BE2C (cell line): ENCODE measurements at regions not wholly inside any gene's neighbourhood (a gene's known extent, or its start where the extent isn't known, plus 50 kb on each side); places are given as distances from the start of the nearest gene placed in this dataset.

Experiments used
- DNase-seq: peaks from one replicate; pipeline ENCODE4 v3.0.0-alpha.2; 2020
- H3K27me3 ChIP-seq: fragments of 250-450 bp; sonication (Bioruptor Pico); 2 replicates; pipeline ENCODE4 v1.5.1; 2020; ENCODE audit warnings: mild to moderate bottlenecking
- H3K36me3 ChIP-seq: fragments of 250-450 bp; sonication (Bioruptor Pico); 2 replicates; pipeline ENCODE4 v1.5.1; 2020; ENCODE audit warnings: mild to moderate bottlenecking
- H3K4me1 ChIP-seq: fragments of 250-450 bp; sonication (Bioruptor Pico); 2 replicates; pipeline ENCODE4 v1.5.1; 2020
- H3K4me3 ChIP-seq: 2 replicates; pipeline ENCODE4 v1.5.1; 2011; ENCODE audit warnings: low read depth, low read length
- H3K9me3 ChIP-seq: fragments of 250-450 bp; sonication (Bioruptor Pico); 2 replicates; pipeline ENCODE4 v1.5.1; 2020
- CTCF ChIP-seq: IDR thresholded peaks from 2 replicates; pipeline ENCODE4 v1.5.1; 2012; ENCODE audit warnings: mild to moderate bottlenecking, low read depth, low read length

DNA sequence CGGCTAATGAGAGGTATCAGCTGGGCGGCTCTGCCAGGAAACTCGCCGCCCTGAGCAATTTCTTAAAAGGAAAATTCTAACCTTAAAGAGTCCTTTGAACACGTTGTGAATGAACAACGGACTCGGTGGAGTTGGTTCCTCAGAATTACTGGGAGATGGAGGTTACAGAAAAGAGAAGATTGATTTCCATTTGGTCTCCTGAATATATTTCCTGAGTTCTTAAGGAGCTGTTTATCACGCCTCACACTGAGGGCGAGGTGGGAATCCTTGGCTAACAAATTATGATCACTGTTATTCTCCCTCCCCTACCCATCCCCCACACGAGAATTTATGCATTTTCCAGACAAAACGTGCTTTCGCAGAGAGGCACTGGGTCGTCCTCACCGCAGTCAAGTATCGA lies 194.5 kb upstream of the C14orf180 start:
- TF ChIP-seq CTCF = no peak
- Histone ChIP-seq H3K4me1 (peaks cover 13% of the 10 kb centered on the region), H3K9me3 (no peaks in the 10 kb centered on the region), H3K27me3 (no peaks in the 10 kb centered on the region), H3K4me3 (no peak overlapping the region), H3K36me3 (no peaks in the 10 kb centered on the region)
- no peak for DNase-seq

- Histone ChIP-seq H3K36me3 (no peaks in the 10 kb centered on the region), H3K4me3 (no peak overlapping the region), H3K4me1 (peaks cover 13% of the 10 kb centered on the region), H3K27me3 (no peaks in the 10 kb centered on the region), H3K9me3 (no peaks in the 10 kb centered on the region)
- no peak for DNase-seq
- no peak for TF ChIP-seq CTCF
Observed at GRCh38 chr14:104385531-104386101, 193.9 kb upstream of the C14orf180 start.

DNA sequence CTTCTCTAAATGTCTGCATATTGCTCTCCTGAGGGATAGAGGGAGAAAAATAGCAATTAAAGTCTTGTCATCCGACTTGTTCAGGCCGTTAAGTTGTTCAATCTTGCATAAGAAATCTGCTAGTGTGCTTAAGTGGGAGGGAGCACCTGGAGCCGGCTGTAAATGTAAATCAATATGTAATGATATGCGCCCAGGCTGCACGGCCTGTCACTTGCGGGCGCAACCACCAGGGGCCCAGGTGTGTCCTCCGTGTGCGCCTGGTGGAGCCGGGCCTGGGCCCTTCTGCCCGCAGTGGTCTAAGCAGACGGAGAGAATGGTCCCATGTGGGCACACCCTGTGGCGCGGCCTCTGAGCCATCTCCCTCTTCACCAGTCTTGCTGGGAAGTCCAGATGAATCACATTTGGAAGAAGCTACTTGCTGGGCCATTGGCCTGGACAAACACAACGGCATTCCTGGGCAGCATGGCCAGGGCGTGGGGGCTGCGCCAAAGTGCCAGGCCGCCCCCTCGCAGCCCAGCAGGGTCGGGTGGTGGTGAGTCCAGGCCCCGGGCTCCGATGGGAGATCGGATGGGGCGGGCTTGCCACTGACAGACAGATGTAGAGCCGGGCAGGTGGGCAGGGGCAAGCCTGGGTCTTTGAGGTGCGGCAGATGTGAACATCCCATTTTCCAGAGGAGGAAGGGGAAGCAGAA lies 193.3 kb upstream of the C14orf180 start:
- no peak overlapping the region for H3K4me3 ChIP-seq
- DNase-seq = peak; percentile 10
- H3K27me3 ChIP-seq = no peaks in the 10 kb centered on the region
- no peak for TF ChIP-seq CTCF
- peaks cover 13% of the 10 kb centered on the region for H3K4me1 ChIP-seq
- no peaks in the 10 kb centered on the region for H3K9me3 ChIP-seq
- no peaks in the 10 kb centered on the region for H3K36me3 ChIP-seq

DNA sequence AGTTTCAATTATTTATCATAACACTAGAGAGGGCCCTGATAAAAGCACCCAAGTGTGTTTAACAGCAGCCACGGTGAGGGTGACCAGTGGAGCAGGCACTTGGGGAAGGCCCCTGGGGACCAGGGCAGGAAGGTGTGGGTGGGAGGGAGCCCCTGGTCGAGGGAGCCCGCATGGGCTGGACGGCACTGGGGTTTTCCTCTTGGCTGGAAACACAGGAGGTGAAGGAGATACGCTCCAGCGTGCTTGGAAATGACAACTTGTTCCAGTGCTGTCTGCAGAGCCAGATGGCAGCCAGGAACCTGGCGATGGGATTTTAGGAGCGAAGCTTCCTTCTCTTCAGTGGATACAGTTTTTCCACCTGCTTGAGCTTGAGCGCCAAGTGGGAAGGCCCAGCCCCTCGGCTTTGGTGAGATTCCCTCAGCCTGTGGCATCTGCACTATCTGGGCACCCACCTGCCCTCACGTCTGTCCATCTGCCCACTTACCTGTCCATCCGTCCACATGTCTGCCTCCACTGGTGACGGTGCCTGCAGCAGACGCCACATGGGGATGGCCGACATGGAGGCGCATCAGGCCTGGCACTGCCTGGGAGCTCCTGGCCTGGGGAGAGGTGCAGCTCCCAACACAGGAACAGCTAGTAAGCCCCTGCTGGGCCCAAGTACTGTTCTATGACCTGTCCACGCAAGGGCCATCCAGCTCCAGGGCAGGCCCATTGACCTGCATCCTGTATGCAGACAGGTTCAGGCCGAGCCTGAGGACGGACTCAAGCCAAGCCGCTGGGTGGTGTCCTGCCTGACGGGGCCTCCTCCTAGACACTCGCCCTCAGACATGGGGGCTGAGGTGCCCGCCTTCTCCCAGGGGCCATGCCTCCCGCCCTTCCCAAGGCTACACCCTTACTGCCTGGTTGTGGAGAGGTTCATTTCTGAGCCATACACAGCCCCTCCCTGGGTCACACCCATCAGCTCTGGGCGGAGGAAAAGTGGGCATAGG lies 192.2 kb upstream of the C14orf180 start:
- H3K9me3 ChIP-seq = no peaks in the 10 kb centered on the region
- H3K36me3 ChIP-seq = no peaks in the 10 kb centered on the region
- DNase-seq = peak; percentile 20
- H3K27me3 ChIP-seq = no peaks in the 10 kb centered on the region
- peaks cover 13% of the 10 kb centered on the region for H3K4me1 ChIP-seq
- no peak overlapping the region for H3K4me3 ChIP-seq
- no peak for TF ChIP-seq CTCF

DNA sequence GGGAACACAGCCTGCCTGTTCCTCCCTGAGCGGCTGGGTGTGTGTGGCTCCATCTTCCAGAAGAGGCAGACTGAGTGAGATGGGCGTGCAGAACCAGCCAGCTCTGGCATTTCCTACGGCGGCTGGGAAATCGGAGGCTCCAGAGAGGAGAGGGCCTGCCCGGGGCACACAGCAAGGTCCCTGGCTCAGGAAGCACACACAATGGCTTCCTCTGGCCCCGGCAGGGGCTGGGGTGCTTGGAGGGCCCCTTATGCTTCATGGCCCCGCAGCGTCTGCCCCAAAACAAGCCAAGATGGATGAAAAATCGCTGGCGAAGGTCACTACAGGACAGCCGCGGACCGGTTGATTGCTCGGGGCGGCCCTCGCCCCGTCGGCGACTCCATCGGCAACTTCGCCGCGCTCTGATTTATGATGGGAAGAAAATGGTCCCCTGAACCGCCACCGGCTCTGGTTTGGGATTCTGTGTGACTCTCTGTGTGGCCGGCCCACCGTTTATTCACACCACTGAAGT lies 191.5 kb upstream of the C14orf180 start:
- Histone ChIP-seq H3K9me3 (no peaks in the 10 kb centered on the region), H3K27me3 (no peaks in the 10 kb centered on the region), H3K4me1 (peaks cover 13% of the 10 kb centered on the region), H3K4me3 (no peak overlapping the region), H3K36me3 (no peaks in the 10 kb centered on the region)
- TF ChIP-seq CTCF = no peak
- no peak for DNase-seq
